ENCODE measurements at regions not wholly inside any gene's neighbourhood (a gene's known extent, or its start where the extent isn't known, plus 50 kb on each side); places are given as distances from the start of the nearest gene placed in this dataset.

DNA sequence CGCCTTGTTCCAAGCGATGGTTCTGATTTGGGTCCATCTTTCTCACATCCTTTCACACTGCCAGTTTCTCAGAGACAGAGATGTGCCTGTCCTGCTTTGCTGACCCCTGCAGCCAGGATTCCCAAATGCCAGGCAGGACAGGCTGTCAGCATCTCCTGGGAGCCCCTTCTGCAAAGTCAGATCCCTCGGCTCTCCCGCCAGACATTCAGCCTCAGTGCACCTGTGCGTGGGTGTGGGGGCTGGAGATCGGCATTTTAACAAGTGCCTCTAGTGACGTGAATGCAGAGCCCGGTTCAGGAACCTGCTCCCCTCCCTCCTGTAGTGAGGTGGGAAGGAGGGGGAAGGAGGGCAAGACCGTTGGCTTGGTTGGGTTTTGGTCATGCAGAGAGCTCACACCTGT is 108.9 kb upstream of the FGF3 start:
- Histone ChIP-seq H3K36me3 (no peaks in the 10 kb centered on the region), H3K4me1 (peaks cover 0 to 5% of the 10 kb centered on the region in 2 donors), H3K27ac (no peak overlapping the region), H3K9me3 (no peaks in the 10 kb centered on the region), H3K27me3 (peaks cover 0 to 81% of the 10 kb centered on the region in 2 donors), H3K4me3 (no peak overlapping the region)
- peak in 2 of 4 donors; percentile 17 to 51 for DNase-seq
- intact Hi-C loops (cut with DNase I) = no loop called here
- ATAC-seq = no peak
- TF ChIP-seq, protein P1, sequence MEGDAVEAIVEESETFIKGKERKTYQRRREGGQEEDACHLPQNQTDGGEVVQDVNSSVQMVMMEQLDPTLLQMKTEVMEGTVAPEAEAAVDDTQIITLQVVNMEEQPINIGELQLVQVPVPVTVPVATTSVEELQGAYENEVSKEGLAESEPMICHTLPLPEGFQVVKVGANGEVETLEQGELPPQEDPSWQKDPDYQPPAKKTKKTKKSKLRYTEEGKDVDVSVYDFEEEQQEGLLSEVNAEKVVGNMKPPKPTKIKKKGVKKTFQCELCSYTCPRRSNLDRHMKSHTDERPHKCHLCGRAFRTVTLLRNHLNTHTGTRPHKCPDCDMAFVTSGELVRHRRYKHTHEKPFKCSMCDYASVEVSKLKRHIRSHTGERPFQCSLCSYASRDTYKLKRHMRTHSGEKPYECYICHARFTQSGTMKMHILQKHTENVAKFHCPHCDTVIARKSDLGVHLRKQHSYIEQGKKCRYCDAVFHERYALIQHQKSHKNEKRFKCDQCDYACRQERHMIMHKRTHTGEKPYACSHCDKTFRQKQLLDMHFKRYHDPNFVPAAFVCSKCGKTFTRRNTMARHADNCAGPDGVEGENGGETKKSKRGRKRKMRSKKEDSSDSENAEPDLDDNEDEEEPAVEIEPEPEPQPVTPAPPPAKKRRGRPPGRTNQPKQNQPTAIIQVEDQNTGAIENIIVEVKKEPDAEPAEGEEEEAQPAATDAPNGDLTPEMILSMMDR (IDR thresholded peaks at IDR 0.05) = no peak

DNA sequence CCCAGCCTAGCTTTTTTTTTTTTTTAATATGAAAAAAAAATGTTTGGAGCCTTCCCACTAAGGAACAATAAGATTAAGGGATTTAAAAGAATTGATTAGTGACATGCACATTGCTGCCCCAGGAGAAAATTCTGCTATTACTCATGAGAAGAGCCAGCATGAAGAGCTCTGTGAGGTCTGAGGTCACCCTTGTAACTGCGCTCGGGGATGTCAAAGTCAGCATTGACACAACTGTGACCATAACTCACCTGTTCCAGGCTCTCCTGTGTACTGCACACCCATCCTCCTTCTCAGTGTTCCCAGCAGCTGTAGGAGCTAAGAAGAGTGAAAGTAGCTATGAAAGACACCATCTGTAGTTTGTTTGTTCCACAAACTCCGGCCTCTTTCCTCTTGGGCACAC is 109.8 kb upstream of the FGF3 start:
- Histone ChIP-seq H3K4me3 (no peak overlapping the region), H3K36me3 (no peaks in the 10 kb centered on the region), H3K4me1 (peaks cover 0 to 5% of the 10 kb centered on the region in 2 donors), H3K9me3 (no peaks in the 10 kb centered on the region), H3K27ac (no peak overlapping the region), H3K27me3 (peaks cover 0 to 76% of the 10 kb centered on the region in 2 donors)
- TF ChIP-seq, protein P1 (IDR thresholded peaks at IDR 0.05) = no peak
- intact Hi-C loops (cut with DNase I) = no loop called here
- DNase-seq = peak in 1 of 4 donors; percentile 2
- ATAC-seq = no peak

DNA sequence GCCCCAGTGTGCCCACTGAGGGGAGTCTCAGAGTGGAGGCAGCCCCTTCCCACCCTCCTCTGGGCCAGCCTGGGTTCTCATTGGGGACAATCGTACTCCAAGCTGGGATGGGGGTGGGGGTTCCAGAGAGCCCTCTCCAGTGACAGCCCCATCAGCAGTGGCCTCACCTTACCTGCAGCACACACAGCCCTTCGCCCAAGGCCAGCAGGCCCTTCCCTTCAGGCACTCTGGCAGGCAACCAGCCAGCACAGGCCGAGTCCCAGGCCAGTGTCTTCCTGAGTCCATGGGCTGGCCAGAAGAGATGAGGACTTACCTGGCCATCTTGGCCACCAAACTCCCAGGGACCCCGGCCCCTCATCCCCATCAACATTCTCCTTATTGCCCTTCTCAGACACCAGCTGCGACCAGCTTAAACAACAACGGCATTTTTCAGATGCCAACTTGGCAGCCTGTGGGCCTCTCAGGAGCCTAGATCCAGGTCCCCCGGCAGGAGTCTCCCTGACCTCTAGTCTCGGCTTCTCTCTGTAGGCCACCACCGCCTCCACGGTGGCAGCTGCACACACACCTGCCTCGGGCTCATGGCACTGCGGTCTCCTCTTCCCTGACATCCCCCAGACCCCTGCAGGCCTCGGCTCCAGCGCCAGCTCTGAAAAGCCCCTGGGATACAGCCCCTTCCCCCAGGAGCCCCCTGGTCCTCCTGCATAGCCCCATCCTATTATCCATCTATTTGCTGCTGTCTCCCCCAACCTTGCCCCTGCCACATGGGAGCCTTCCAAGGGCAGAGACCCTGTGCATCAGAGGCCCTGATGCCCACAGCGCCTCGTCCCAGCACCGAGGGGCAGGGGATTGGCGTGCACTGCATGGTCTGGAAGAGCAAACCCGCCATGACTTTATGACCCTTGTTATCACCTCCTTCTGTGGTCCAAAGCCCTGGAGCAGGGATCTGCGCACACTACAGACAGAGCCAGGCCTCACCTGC is 111.2 kb upstream of the FGF3 start:
- H3K27me3 ChIP-seq = peaks cover 0 to 64% of the 10 kb centered on the region in 2 donors
- H3K4me1 ChIP-seq = peaks cover 0 to 5% of the 10 kb centered on the region in 2 donors
- no peak overlapping the region for H3K27ac ChIP-seq
- DNase-seq (peak in 2 of 4 donors; percentile 19 to 70), ATAC-seq (no peak)
- TF ChIP-seq, protein P1 (IDR thresholded peaks at IDR 0.05) = no peak
- H3K36me3 ChIP-seq = no peaks in the 10 kb centered on the region
- intact Hi-C loops (cut with DNase I) = no loop called here
- H3K4me3 ChIP-seq = no peak overlapping the region
- H3K9me3 ChIP-seq = no peaks in the 10 kb centered on the region

DNA sequence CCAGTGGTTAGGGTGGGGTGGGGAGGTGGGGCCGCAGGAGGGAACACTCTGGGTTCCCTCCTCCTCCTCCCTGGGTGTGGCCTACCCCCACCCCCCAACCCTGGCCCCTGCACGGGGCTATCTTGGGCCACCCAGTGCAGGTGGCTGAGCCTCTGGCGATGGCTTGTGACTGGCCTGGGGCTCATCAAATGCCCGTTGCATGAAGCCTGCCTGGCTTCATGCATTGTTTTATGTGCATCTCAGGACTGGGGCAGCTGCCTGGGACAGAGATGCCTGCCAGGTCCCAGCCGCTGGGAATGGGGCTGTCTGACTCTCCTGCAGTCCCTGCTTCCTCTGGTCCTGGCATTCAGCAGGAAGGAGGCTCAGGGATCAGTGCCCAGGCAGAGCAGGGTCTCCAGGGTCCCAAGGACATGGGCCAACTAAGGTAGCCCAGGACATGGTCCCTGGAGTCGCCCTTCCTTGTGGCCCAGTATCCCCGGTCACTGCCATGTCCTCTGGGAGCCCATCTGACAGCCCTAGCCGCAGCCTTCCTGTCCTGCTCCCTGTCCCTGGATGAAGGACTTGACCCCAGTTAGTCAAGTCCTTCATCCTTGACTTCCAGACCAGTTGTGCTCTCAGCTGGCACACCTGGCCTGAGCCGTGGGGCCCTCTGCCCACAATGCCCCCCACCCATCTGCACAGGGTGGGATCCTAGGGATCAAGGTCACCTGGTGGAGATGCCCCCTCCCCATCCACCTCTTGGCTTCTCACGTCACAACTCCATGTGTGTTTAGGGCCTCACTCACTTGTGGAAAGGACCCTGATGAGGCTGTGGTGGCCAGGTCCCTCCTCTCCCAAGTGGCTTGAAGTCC is 112.1 kb upstream of the FGF3 start:
- H3K4me1 ChIP-seq = no peaks in the 10 kb centered on the region
- DNase-seq = peak in 2 of 4 donors; percentile 19 to 33
- intact Hi-C loops (cut with DNase I) = no loop called here
- ATAC-seq = no peak
- no peaks in the 10 kb centered on the region for H3K9me3 ChIP-seq
- no peak overlapping the region for H3K4me3 ChIP-seq
- H3K27ac ChIP-seq = no peak overlapping the region
- H3K27me3 ChIP-seq = peaks cover 0 to 55% of the 10 kb centered on the region in 2 donors
- H3K36me3 ChIP-seq = no peaks in the 10 kb centered on the region
- TF ChIP-seq, protein P1 (IDR thresholded peaks at IDR 0.05) = no peak

Measured in left lung (tissue), 4 donors.